GM12878 (cell line): ENCODE measurements at regions not wholly inside any gene's neighbourhood (a gene's known extent, or its start where the extent isn't known, plus 50 kb on each side); places are given as distances from the start of the nearest gene placed in this dataset.

Source experiments
- ATAC-seq: fragments of 200-7000 bp; cut with Tn5 transposase; 3 replicates; pipeline ENCODE4 v1.9.1; 2020; ENCODE audit warnings: mild to moderate bottlenecking, moderate library complexity
- BruUV-seq: library from RNA; stranded (reverse); fragments of 400-500 nt; replicated peaks from 2 replicates; lab custom pipeline; 2021; lab: Mats Ljungman, UMichigan
- CTCF ChIA-PET: fragments of 300-600 bp; sonication (Branson Sonifier 250); formaldehyde crosslinking; extraction: SDS; loops from one replicate; lab custom pipeline; 2021; ENCODE audit warnings: inconsistent platforms; lab: Yijun Ruan, JAX
- POLR2A ChIA-PET: fragments of 350-600 bp; formaldehyde crosslinking; extraction: SDS; loops from one replicate; lab custom pipeline; 2021; ENCODE audit warnings: inconsistent platforms; lab: Charles Lee
- RAD21 ChIA-PET: fragments of 300-600 bp; sonication (Branson Sonifier 250); formaldehyde crosslinking; loops from one replicate; lab custom pipeline; 2023; ENCODE audit warnings: antibody characterized with exemption; ENCODE audit not compliant: unreplicated experiment; lab: Charles Lee
- SMC1A ChIA-PET: fragments of 300-600 bp; sonication (Branson Sonifier 250); formaldehyde crosslinking; loops from one replicate; lab custom pipeline; 2023; ENCODE audit not compliant: unreplicated experiment, uncharacterized antibody; lab: Charles Lee
- DNase-seq: peaks from one replicate; pipeline ENCODE4 v3.0.0-alpha.2; 2011; ENCODE audit warnings: low read depth, low spot score
- FAIRE-seq: peaks from 3 replicates; lab custom pipeline; 2011; peaks lifted over from hg19 to GRCh38; lab: Jason Lieb, UNC
- H2AFZ ChIP-seq: 2 replicates; pipeline ENCODE4 v1.6.0; 2011; ENCODE audit warnings: low read depth, low read length, control low read depth; ENCODE audit not compliant: control insufficient read depth
- H3K27ac ChIP-seq: 2 replicates; pipeline ENCODE4 v1.5.1; 2011; ENCODE audit warnings: control low read depth; ENCODE audit not compliant: control insufficient read depth, insufficient read depth
- H3K27me3 ChIP-seq, 2 experiments: replicated peaks in 1 of 2; 2 replicates each; pipeline versions ENCODE4 v1.6.0 to v1.6.1; 2011; ENCODE audit warnings: low read length in 1 of 2; ENCODE audit not compliant: control insufficient read depth in 2 of 2, insufficient read depth in 2 of 2
- H3K36me3 ChIP-seq, 2 experiments: 2 replicates each; pipeline ENCODE4 v1.5.1; 2011; ENCODE audit warnings: low read length in 1 of 2; ENCODE audit not compliant: control insufficient read depth in 2 of 2, insufficient read depth in 2 of 2
- H3K4me1 ChIP-seq: 2 replicates; pipeline ENCODE4 v1.6.1; 2011; ENCODE audit warnings: mild to moderate bottlenecking, low read length, moderate library complexity, mixed read lengths; ENCODE audit not compliant: control insufficient read depth, insufficient read depth
- H3K4me2 ChIP-seq: 2 replicates; pipeline ENCODE4 v1.6.0; 2011; ENCODE audit warnings: control low read depth; ENCODE audit not compliant: control insufficient read depth, insufficient read depth
- H3K4me3 ChIP-seq: fragments of 200-600 bp; sonication (generic); 2 replicates; pipeline ENCODE4 v1.5.1; 2016
- H3K79me2 ChIP-seq: 2 replicates; pipeline ENCODE4 v1.6.0; 2011; ENCODE audit warnings: low read length; ENCODE audit not compliant: control insufficient read depth, insufficient read depth
- H3K9ac ChIP-seq: 2 replicates; pipeline ENCODE4 v1.8.0; 2011; ENCODE audit warnings: low read length, control low read depth, mixed read lengths; ENCODE audit not compliant: control insufficient read depth, insufficient read depth
- H3K9me3 ChIP-seq: replicated peaks from 3 replicates; pipeline ENCODE4 v1.5.1; 2011; ENCODE audit warnings: mild to moderate bottlenecking, low read length; ENCODE audit not compliant: control insufficient read depth, insufficient read depth
- H4K20me1 ChIP-seq: 2 replicates; pipeline ENCODE4 v1.6.0; 2011; ENCODE audit not compliant: control insufficient read depth, insufficient read depth
- CBX5 ChIP-seq: sonication (generic); IDR thresholded peaks from 2 replicates; pipeline ENCODE4 v1.6.1; 2016; ENCODE audit warnings: low read depth, moderate library complexity, mild to moderate bottlenecking, inconsistent platforms
- DPF2 ChIP-seq: fragments of 450-650 bp; IDR thresholded peaks from 2 replicates; pipeline ENCODE4 v1.6.1; 2017; ENCODE audit warnings: mild to moderate bottlenecking
- ESRRA ChIP-seq: IDR thresholded peaks from 2 replicates; pipeline ENCODE4 v1.6.1; 2012; ENCODE audit warnings: mild to moderate bottlenecking, low read length, improper control_type of control experiment
- MXI1 ChIP-seq: fragments of 150-350 bp; IDR thresholded peaks from 2 replicates; pipeline ENCODE4 v1.6.1; 2011; ENCODE audit warnings: low read depth, mild to moderate bottlenecking, inconsistent platforms, low read length, improper control_type of control experiment
- NR2C2 ChIP-seq: IDR thresholded peaks from 2 replicates; pipeline ENCODE4 v1.6.1; 2011; ENCODE audit warnings: borderline replicate concordance, low read depth; ENCODE audit not compliant: control insufficient read depth, insufficient read length
- PAX5 ChIP-seq: IDR thresholded peaks from 2 replicates; pipeline ENCODE4 v1.6.1; 2011; ENCODE audit warnings: low read depth, low read length, borderline replicate concordance
- POLR2AphosphoS2 ChIP-seq: IDR thresholded peaks from 2 replicates; pipeline ENCODE4 v1.6.1; 2011; ENCODE audit warnings: low read depth, mild to moderate bottlenecking, low read length, improper control_type of control experiment, moderate library complexity
- POLR2AphosphoS5 ChIP-seq: IDR thresholded peaks from 2 replicates; pipeline ENCODE4 v1.6.1; 2011; ENCODE audit warnings: mild to moderate bottlenecking, low read length, inconsistent platforms
- RFX5 ChIP-seq: IDR thresholded peaks from 2 replicates; pipeline ENCODE4 v1.6.1; 2011; ENCODE audit warnings: low read depth, low read length, improper control_type of control experiment
- SMAD5 ChIP-seq: IDR thresholded peaks from 2 replicates; pipeline ENCODE4 v1.6.1; 2016; ENCODE audit warnings: antibody characterized with exemption, low read depth
- STAT1 ChIP-seq: fragments of 450-650 bp; conservative IDR thresholded peaks from 2 replicates; pipeline ENCODE4 v1.6.1; 2014; ENCODE audit warnings: antibody characterized with exemption, mild to moderate bottlenecking
- STAT3 ChIP-seq: IDR thresholded peaks from 2 replicates; pipeline ENCODE4 v1.6.1; 2011; ENCODE audit warnings: low read depth, low read length, improper control_type of control experiment
- USF2 ChIP-seq: IDR thresholded peaks from 2 replicates; pipeline ENCODE4 v1.6.1; 2011; ENCODE audit warnings: low read depth, low read length, improper control_type of control experiment, borderline replicate concordance
- WGBS: methylation state at CpG from one replicate; pipeline ENCODE4 v1.1.6; 2016; ENCODE audit warnings: low lambda C conversion rate; ENCODE audit not compliant: insufficient replicate concordance, insufficient coverage; ENCODE audit errors: missing lambda C conversion rate; 5-methylcytosine and 5-hydroxymethylcytosine counted together
- in situ Hi-C: fragments of 300-500 bp; cut with MboI; formaldehyde crosslinking; loops from 9 replicates; pipeline ENCODE4 v1.14.3; 2018; ENCODE audit warnings: mixed read lengths
- intact Hi-C: fragments of 100-400 bp; cut with micrococcal nuclease; formaldehyde crosslinking; loops from one replicate; pipeline ENCODE4 v1.14.2; 2022; ENCODE audit not compliant: unreplicated experiment
- TF ChIP-seq, protein P1 (sequence below): IDR thresholded peaks from 2 replicates; pipeline ENCODE4 v1.6.1; 2012; ENCODE audit warnings: low read depth, low read length, improper control_type of control experiment
- TF ChIP-seq, protein P2 (sequence below): IDR thresholded peaks from 2 replicates; pipeline ENCODE4 v1.6.1; 2012; ENCODE audit warnings: low read depth, low read length, improper control_type of control experiment

- no peak overlapping the region for H2AFZ ChIP-seq
- no peak overlapping the region for H3K4me2 ChIP-seq
- TF ChIP-seq STAT3 (no peak), USF2 (no peak), NR2C2 (no peak)
- no peaks in the 10 kb centered on the region for H4K20me1 ChIP-seq
- DNase-seq (no peak), ATAC-seq (no peak), FAIRE-seq (no peak)
- no peak overlapping the region for H3K9ac ChIP-seq
- no peak overlapping the region for H3K27ac ChIP-seq
- POLR2A ChIA-PET: no interaction called here
- RAD21 ChIA-PET: no interaction called here
- CTCF ChIA-PET: interaction anchor here (1.3 kb wide), 1 partner anchor 887 kb away, joined by 3 read pairs; no protein-coding TSS in a partner anchor
- H3K27me3 ChIP-seq: no peaks in the 10 kb centered on the region
- H3K36me3 ChIP-seq: no peaks in the 10 kb centered on the region
- H3K79me2 ChIP-seq: no peaks in the 10 kb centered on the region
- SMC1A ChIA-PET: interaction anchor here (0.6 to 1.5 kb wide), 4 partner anchors 13 to 864 kb away, joined by 3 to 5 read pairs (median 3); no protein-coding TSS in a partner anchor
- H3K4me3 ChIP-seq: no peak overlapping the region
- 47% methylated on average over 2 of the region's 2 CpGs for WGBS
- intact Hi-C loops: loop anchor here (10.0 kb wide), 1 partner anchor 309 kb away; no protein-coding TSS in a partner anchor
- H3K4me1 ChIP-seq: no peaks in the 10 kb centered on the region
- in situ Hi-C loops: no loop called here
- H3K9me3 ChIP-seq: no peaks in the 10 kb centered on the region
- no TSS peak for BruUV-seq
Measured at GRCh38 chr5:15993334-15993733, 186.3 kb downstream of the MARCHF11 start.

DNA sequence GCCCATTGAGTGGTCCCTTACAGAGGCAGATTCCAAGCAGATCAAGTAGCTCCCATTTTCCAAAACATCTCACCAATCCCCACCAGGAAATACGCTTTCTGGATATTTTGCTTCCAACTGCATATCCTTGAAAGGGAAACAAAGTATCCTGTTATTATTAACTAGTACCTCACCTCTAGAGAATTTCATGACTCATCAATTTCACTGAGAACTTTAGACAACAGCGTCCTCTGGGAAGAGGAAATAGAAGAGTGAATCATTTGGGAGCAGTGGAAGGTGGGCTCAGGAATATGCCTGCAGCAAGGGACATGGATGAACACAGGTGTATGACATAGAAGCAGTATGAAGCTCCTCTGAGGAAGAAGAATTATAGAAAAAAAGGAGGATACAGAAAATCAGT lies 186.7 kb downstream of the MARCHF11 start:
- RAD21 ChIA-PET: no interaction called here
- in situ Hi-C loops (no loop called here), intact Hi-C loops (loop anchor here (10.0 kb wide), 1 partner anchor 308 kb away; no protein-coding TSS in a partner anchor)
- Histone ChIP-seq H3K79me2 (no peaks in the 10 kb centered on the region), H3K27ac (no peak overlapping the region), H3K9me3 (no peaks in the 10 kb centered on the region), H3K4me2 (no peak overlapping the region), H3K4me3 (no peak overlapping the region), H4K20me1 (no peaks in the 10 kb centered on the region), H2AFZ (no peak overlapping the region), H3K9ac (no peak overlapping the region), H3K4me1 (no peaks in the 10 kb centered on the region), H3K36me3 (no peaks in the 10 kb centered on the region), H3K27me3 (no peaks in the 10 kb centered on the region)
- FAIRE-seq: no peak
- SMC1A ChIA-PET: interaction anchor here (0.6 to 1.5 kb wide), 3 partner anchors 13 to 864 kb away, joined by 3 to 5 read pairs (median 3); no protein-coding TSS in a partner anchor
- no peak for DNase-seq
- POLR2A ChIA-PET: no interaction called here
- CTCF ChIA-PET: no interaction called here
- no TSS peak for BruUV-seq
- no peak for ATAC-seq
- 0% methylated on average over 2 of the region's 2 CpGs for WGBS
- no peak for TF ChIP-seq RFX5
- no peak for TF ChIP-seq POLR2AphosphoS2
- TF ChIP-seq, protein P1, sequence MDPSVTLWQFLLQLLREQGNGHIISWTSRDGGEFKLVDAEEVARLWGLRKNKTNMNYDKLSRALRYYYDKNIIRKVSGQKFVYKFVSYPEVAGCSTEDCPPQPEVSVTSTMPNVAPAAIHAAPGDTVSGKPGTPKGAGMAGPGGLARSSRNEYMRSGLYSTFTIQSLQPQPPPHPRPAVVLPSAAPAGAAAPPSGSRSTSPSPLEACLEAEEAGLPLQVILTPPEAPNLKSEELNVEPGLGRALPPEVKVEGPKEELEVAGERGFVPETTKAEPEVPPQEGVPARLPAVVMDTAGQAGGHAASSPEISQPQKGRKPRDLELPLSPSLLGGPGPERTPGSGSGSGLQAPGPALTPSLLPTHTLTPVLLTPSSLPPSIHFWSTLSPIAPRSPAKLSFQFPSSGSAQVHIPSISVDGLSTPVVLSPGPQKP: no peak
- no peak for TF ChIP-seq STAT1
- no peak for TF ChIP-seq CBX5
- TF ChIP-seq SMAD5: no peak
- no peak for TF ChIP-seq POLR2AphosphoS5
- no peak for TF ChIP-seq DPF2
- no peak for TF ChIP-seq ESRRA
- no peak for TF ChIP-seq MXI1
- no peak for TF ChIP-seq PAX5
- TF ChIP-seq, protein P2, sequence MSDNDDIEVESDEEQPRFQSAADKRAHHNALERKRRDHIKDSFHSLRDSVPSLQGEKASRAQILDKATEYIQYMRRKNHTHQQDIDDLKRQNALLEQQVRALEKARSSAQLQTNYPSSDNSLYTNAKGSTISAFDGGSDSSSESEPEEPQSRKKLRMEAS: no peak
